H1 (cell line): ENCODE measurements at regions not wholly inside any gene's neighbourhood (a gene's known extent, or its start where the extent isn't known, plus 50 kb on each side); places are given as distances from the start of the nearest gene placed in this dataset.

ENCODE experiments used
- CTCF ChIA-PET: fragments of 300-600 bp; sonication (Branson Sonifier 250); formaldehyde crosslinking; loops from one replicate; lab custom pipeline; 2021; ENCODE audit not compliant: partially characterized antibody; lab: Charles Lee
- POLR2A ChIA-PET: fragments of 300-600 bp; sonication (Branson Sonifier 250); formaldehyde crosslinking; loops from one replicate; lab custom pipeline; 2021; ENCODE audit warnings: inconsistent platforms; ENCODE audit not compliant: partially characterized antibody; lab: Charles Lee
- DNase-seq, 2 experiments: peaks; one replicate each; pipeline versions ENCODE4 v3.0.0 to v3.0.0-alpha.2; 2010 to 2022; ENCODE audit warnings: low spot score in 2 of 2, low read depth in 1 of 2, mixed read lengths in 1 of 2
- FAIRE-seq: peaks from 2 replicates; lab custom pipeline; 2011; peaks lifted over from hg19 to GRCh38; lab: Jason Lieb, UNC
- H2AFZ ChIP-seq: 2 replicates; pipeline ENCODE4 v1.8.1; 2012; ENCODE audit warnings: low read length, inconsistent platforms
- H2AK5ac ChIP-seq: 2 replicates; pipeline ENCODE4 v1.6.1; 2013; ENCODE audit warnings: low read depth, low read length
- H2BK120ac ChIP-seq: replicated peaks from 2 replicates; pipeline ENCODE3; 2013; ENCODE audit warnings: low read depth, low read length, inconsistent platforms
- H2BK12ac ChIP-seq: 2 replicates; pipeline ENCODE4 v1.6.1; 2013; ENCODE audit warnings: low read depth, low read length
- H2BK15ac ChIP-seq: 2 replicates; pipeline ENCODE4 v1.6.1; 2013; ENCODE audit warnings: low read length
- H2BK20ac ChIP-seq: 2 replicates; pipeline ENCODE4 v1.6.1; 2013; ENCODE audit warnings: low read length
- H2BK5ac ChIP-seq: 2 replicates; pipeline ENCODE4 v1.6.1; 2013; ENCODE audit warnings: low read depth, low read length
- H3K14ac ChIP-seq: 2 replicates; pipeline ENCODE4 v1.6.1; 2013; ENCODE audit warnings: inconsistent platforms; ENCODE audit not compliant: insufficient read length
- H3K18ac ChIP-seq: 2 replicates; pipeline ENCODE4 v1.6.1; 2013; ENCODE audit warnings: low read length; ENCODE audit errors: extremely low read depth
- H3K23ac ChIP-seq: 2 replicates; pipeline ENCODE4 v1.6.1; 2013; ENCODE audit warnings: inconsistent platforms; ENCODE audit not compliant: insufficient read length
- H3K23me2 ChIP-seq: 2 replicates; pipeline ENCODE4 v1.6.1; 2013; ENCODE audit warnings: low read depth, low read length
- H3K27ac ChIP-seq: 2 replicates; pipeline ENCODE4 v1.6.1; 2011; ENCODE audit warnings: low read depth, low read length, inconsistent platforms
- H3K27me3 ChIP-seq, 4 experiments: replicated peaks in 1 of 4; 1 replicate in 1 of 4; 2 replicates in 3 of 4; pipeline versions ENCODE4 v1.6.1 to v1.8.1; 2011 to 2013; ENCODE audit warnings: low read length in 3 of 4, mild to moderate bottlenecking in 3 of 4, inconsistent platforms in 2 of 4, mixed read lengths in 2 of 4, moderate library complexity in 1 of 4; ENCODE audit not compliant: control insufficient read depth in 3 of 4, insufficient read depth in 3 of 4; ENCODE audit errors: extremely low read depth in 1 of 4
- H3K36me3 ChIP-seq, 4 experiments: 2 replicates each; pipeline versions ENCODE4 v1.6.1 to v1.8.1; 2011 to 2013; ENCODE audit warnings: mild to moderate bottlenecking in 4 of 4, low read length in 3 of 4, moderate library complexity in 2 of 4, control low read depth in 1 of 4, inconsistent platforms in 1 of 4; ENCODE audit not compliant: insufficient read depth in 4 of 4, control insufficient read depth in 2 of 4
- H3K4ac ChIP-seq: replicated peaks from 2 replicates; pipeline ENCODE3; 2013; ENCODE audit warnings: low read length, low read depth, mixed read lengths, inconsistent platforms; ENCODE audit not compliant: insufficient read length
- H3K4me1 ChIP-seq, 4 experiments: replicated peaks in 1 of 4; 1 replicate in 1 of 4; 2 replicates in 3 of 4; pipeline versions ENCODE4 v1.6.1 to v1.8.1; 2011 to 2013; ENCODE audit warnings: low read length in 3 of 4, inconsistent platforms in 2 of 4, mixed read lengths in 1 of 4; ENCODE audit not compliant: insufficient read depth in 4 of 4, control insufficient read depth in 3 of 4
- H3K4me2 ChIP-seq, 2 experiments: 2 replicates each; pipeline versions ENCODE4 v1.6.1 to v1.8.1; 2011 to 2013; ENCODE audit warnings: low read depth in 2 of 2, low read length in 2 of 2, control low read depth in 1 of 2, inconsistent platforms in 1 of 2, mild to moderate bottlenecking in 1 of 2; ENCODE audit not compliant: insufficient read depth in 1 of 2
- H3K4me3 ChIP-seq, 4 experiments: fragments of 200-600, 300-600 bp in 1 of 4; sonication (generic), shearing (Covaris generic), sonication (Bioruptor Twin) in 1 of 4; 2 replicates each; pipeline versions ENCODE4 v1.5.1 to v1.8.1; 2011 to 2016; ENCODE audit warnings: low read length in 4 of 4, low read depth in 3 of 4, control low read depth in 2 of 4, inconsistent platforms in 2 of 4, mild to moderate bottlenecking in 2 of 4, mixed read lengths in 1 of 4, moderate library complexity in 1 of 4; ENCODE audit not compliant: insufficient read depth in 2 of 4; ENCODE audit errors: extremely low read depth in 1 of 4
- H3K56ac ChIP-seq: replicated peaks from 2 replicates; pipeline ENCODE3; 2013; ENCODE audit warnings: low read depth, mild to moderate bottlenecking, mixed read lengths, low read length, inconsistent platforms; ENCODE audit not compliant: insufficient read length
- H3K79me1 ChIP-seq: 2 replicates; pipeline ENCODE4 v1.6.1; 2013; ENCODE audit warnings: low read depth, low read length, control low read depth
- H3K79me2 ChIP-seq, 2 experiments: 2 replicates each; pipeline versions ENCODE4 v1.6.1 to v1.8.1; 2012 to 2013; ENCODE audit warnings: low read length in 2 of 2, mild to moderate bottlenecking in 2 of 2, inconsistent platforms in 1 of 2; ENCODE audit not compliant: insufficient read depth in 2 of 2, control insufficient read depth in 1 of 2
- H3K9ac ChIP-seq, 4 experiments: replicated peaks in 1 of 4; 1 replicate in 1 of 4; 2 replicates in 3 of 4; pipeline versions ENCODE4 v1.6.1 to v1.8.1; 2011 to 2013; ENCODE audit warnings: low read depth in 3 of 4, low read length in 3 of 4, control low read depth in 2 of 4, mild to moderate bottlenecking in 2 of 4, moderate library complexity in 2 of 4, inconsistent platforms in 1 of 4; ENCODE audit errors: extremely low read depth in 1 of 4
- H3K9me3 ChIP-seq, 2 experiments: 2 replicates each; pipeline versions ENCODE4 v1.6.1 to v1.8.1; 2012 to 2013; ENCODE audit warnings: mild to moderate bottlenecking in 2 of 2, moderate library complexity in 2 of 2, control low read depth in 1 of 2, inconsistent platforms in 1 of 2, low read depth in 1 of 2, low read length in 1 of 2, mixed read lengths in 1 of 2; ENCODE audit not compliant: insufficient read depth in 2 of 2
- H4K20me1 ChIP-seq, 2 experiments: replicated peaks in 1 of 2; 2 replicates each; pipeline versions ENCODE3 to v1.8.1; 2011 to 2013; ENCODE audit warnings: inconsistent platforms in 2 of 2, low read length in 2 of 2, mild to moderate bottlenecking in 1 of 2; ENCODE audit not compliant: insufficient read depth in 2 of 2, control insufficient read depth in 1 of 2
- H4K5ac ChIP-seq: 2 replicates; pipeline ENCODE4 v1.6.1; 2013; ENCODE audit warnings: low read length, low read depth, mixed read lengths, inconsistent platforms; ENCODE audit not compliant: insufficient read length
- H4K8ac ChIP-seq: 2 replicates; pipeline ENCODE4 v1.8.0; 2013; ENCODE audit warnings: mild to moderate bottlenecking, moderate library complexity, low read length, inconsistent platforms; ENCODE audit not compliant: insufficient read depth; ENCODE audit errors: extremely low read depth
- H4K91ac ChIP-seq: replicated peaks from 2 replicates; pipeline ENCODE3; 2013; ENCODE audit warnings: low read length, mixed read lengths, inconsistent platforms; ENCODE audit not compliant: insufficient read length
- CHD1 ChIP-seq: IDR thresholded peaks from 2 replicates; pipeline ENCODE4 v1.6.1; 2012; ENCODE audit warnings: low read depth, low read length, improper control_type of control experiment
- CTBP2 ChIP-seq: IDR thresholded peaks from 2 replicates; pipeline ENCODE4 v1.7.0; 2011; ENCODE audit warnings: borderline replicate concordance, mild to moderate bottlenecking, moderate library complexity, mixed read lengths, low read length; ENCODE audit not compliant: insufficient read depth, insufficient read length
- E2F6 ChIP-seq: IDR thresholded peaks from 2 replicates; pipeline ENCODE4 v1.6.1; 2012; ENCODE audit warnings: inconsistent platforms
- EGR1 ChIP-seq: IDR thresholded peaks from 2 replicates; pipeline ENCODE4 v1.6.1; 2011; ENCODE audit warnings: low read depth, low read length, borderline replicate concordance
- GABPA ChIP-seq: IDR thresholded peaks from 2 replicates; pipeline ENCODE4 v1.6.1; 2011; ENCODE audit warnings: mild to moderate bottlenecking, low read length, moderate library complexity, borderline replicate concordance; ENCODE audit not compliant: insufficient read depth
- JUND ChIP-seq: IDR thresholded peaks from 2 replicates; pipeline ENCODE4 v1.6.1; 2011; ENCODE audit warnings: mild to moderate bottlenecking, improper control_type of control experiment, low read length
- KDM5A ChIP-seq: fragments of 200-600 bp; IDR thresholded peaks from 2 replicates; pipeline ENCODE4 v1.7.1; 2012; ENCODE audit warnings: mild to moderate bottlenecking, low read length, inconsistent platforms, mixed read lengths
- NRF1 ChIP-seq: IDR thresholded peaks from 2 replicates; pipeline ENCODE4 v1.6.1; 2011; ENCODE audit warnings: mild to moderate bottlenecking, low read depth, low read length, improper control_type of control experiment
- POLR2AphosphoS5 ChIP-seq: IDR thresholded peaks from 2 replicates; pipeline ENCODE4 v1.6.1; 2011; ENCODE audit warnings: low read depth, low read length
- RNF2 ChIP-seq: fragments of 200-900, 300-1000 bp; sonication (generic); IDR thresholded peaks from 2 replicates; pipeline ENCODE4 v1.7.1; 2016; ENCODE audit warnings: borderline replicate concordance, low read depth, mild to moderate bottlenecking, antibody characterized with exemption, low read length; ENCODE audit not compliant: poor library complexity, severe bottlenecking; ENCODE audit errors: missing control alignments
- SIRT6 ChIP-seq: IDR thresholded peaks from one replicate; pipeline ENCODE4 v1.7.1; 2012; ENCODE audit warnings: low read length, inconsistent platforms
- SUZ12 ChIP-seq: fragments of 200-600 bp; sonication (generic); IDR thresholded peaks from 2 replicates; pipeline ENCODE4 v1.6.1; 2012; ENCODE audit warnings: mild to moderate bottlenecking, inconsistent platforms, low read length, moderate library complexity, mixed read lengths
- TBP ChIP-seq: IDR thresholded peaks from 2 replicates; pipeline ENCODE4 v1.6.1; 2011; ENCODE audit warnings: low read depth, low read length, improper control_type of control experiment
- TEAD4 ChIP-seq: IDR thresholded peaks from 2 replicates; pipeline ENCODE4 v1.6.1; 2012; ENCODE audit warnings: low read depth, low read length, inconsistent platforms, mixed read lengths
- YY1 ChIP-seq: IDR thresholded peaks from 2 replicates; pipeline ENCODE4 v1.6.1; 2011; ENCODE audit warnings: low read depth, mild to moderate bottlenecking, low read length
- WGBS, 2 experiments: shearing (Covaris generic) in 1 of 2; methylation state at CpG; one replicate each; pipeline versions ENCODE4 v1.1.6 to v1.1.7; 2013 to 2015; ENCODE audit warnings: low lambda C conversion rate in 2 of 2, mixed read lengths in 2 of 2, inconsistent platforms in 1 of 2, low coverage in 1 of 2, missing lambda C conversion rate in 1 of 2; ENCODE audit not compliant: insufficient replicate concordance in 2 of 2, insufficient coverage in 1 of 2, insufficient read length in 1 of 2; ENCODE audit errors: extremely low coverage in 1 of 2, missing lambda C conversion rate in 1 of 2; 5-methylcytosine and 5-hydroxymethylcytosine counted together

- Histone ChIP-seq H2BK5ac (no peak overlapping the region), H2BK12ac (no peak overlapping the region), H2AK5ac (no peak overlapping the region), H3K27me3 (no peaks in the 10 kb centered on the region; a peak in 1 of 7 replicates), H4K8ac (no peak overlapping the region), H3K9ac (no peak overlapping the region), H4K20me1 (no peaks in the 10 kb centered on the region), H3K23ac (no peak overlapping the region), H3K56ac (no peak overlapping the region), H4K91ac (no peak overlapping the region), H3K79me1 (no peaks in the 10 kb centered on the region), H2BK120ac (no peak overlapping the region), H2BK20ac (no peak overlapping the region), H3K4ac (no peak overlapping the region), H2AFZ (no peak overlapping the region), H3K23me2 (no peaks in the 10 kb centered on the region), H2BK15ac (no peak overlapping the region), H3K14ac (no peak overlapping the region), H3K36me3 (no peaks in the 10 kb centered on the region), H3K27ac (no peak overlapping the region), H3K4me3 (no peak overlapping the region), H3K79me2 (no peaks in the 10 kb centered on the region), H4K5ac (no peak overlapping the region), H3K18ac (no peak overlapping the region), H3K9me3 (no peaks in the 10 kb centered on the region), H3K4me1 (peaks cover 0 to 8% (median 0%) of the 10 kb centered on the region in 4 experiments; a peak in 2 of 7 replicates), H3K4me2 (no peak overlapping the region)
- 57% methylated on average over 2 of the region's 2 CpGs; no CpG with 5 or more reads in 1 of the 2 experiments for WGBS, 2 experiments
- CTCF ChIA-PET, result interaction anchor here (0.6 kb wide), 1 partner anchor 629 kb away, joined by 3 read pairs; no protein-coding TSS in a partner anchor
- POLR2A ChIA-PET, result no interaction called here
- DNase-seq (no peak), FAIRE-seq (no peak)
- no peak for TF ChIP-seq RNF2
- TF ChIP-seq EGR1, result no peak
- no peak for TF ChIP-seq CTBP2
- TF ChIP-seq GABPA, result no peak
- no peak for TF ChIP-seq CHD1
- TF ChIP-seq NRF1, result no peak
- TF ChIP-seq TBP, result no peak
- no peak for TF ChIP-seq YY1
- no peak for TF ChIP-seq SUZ12
- TF ChIP-seq JUND, result no peak
- no peak for TF ChIP-seq SIRT6
- no peak for TF ChIP-seq KDM5A
- no peak for TF ChIP-seq TEAD4
- TF ChIP-seq E2F6, result no peak
- TF ChIP-seq POLR2AphosphoS5, result no peak
These were observed 312.8 kb upstream of the PRKCQ start for GRCh38 chr10:6892864-6893263.
